ENCODE measurements at regions not wholly inside any gene's neighbourhood (a gene's known extent, or its start where the extent isn't known, plus 50 kb on each side); places are given as distances from the start of the nearest gene placed in this dataset.
"Not testable (repeated sequence)": the region's sequence is repeated elsewhere in the genome, so short reads cannot be mapped to it uniquely, and the experiment has no call there.

DNA sequence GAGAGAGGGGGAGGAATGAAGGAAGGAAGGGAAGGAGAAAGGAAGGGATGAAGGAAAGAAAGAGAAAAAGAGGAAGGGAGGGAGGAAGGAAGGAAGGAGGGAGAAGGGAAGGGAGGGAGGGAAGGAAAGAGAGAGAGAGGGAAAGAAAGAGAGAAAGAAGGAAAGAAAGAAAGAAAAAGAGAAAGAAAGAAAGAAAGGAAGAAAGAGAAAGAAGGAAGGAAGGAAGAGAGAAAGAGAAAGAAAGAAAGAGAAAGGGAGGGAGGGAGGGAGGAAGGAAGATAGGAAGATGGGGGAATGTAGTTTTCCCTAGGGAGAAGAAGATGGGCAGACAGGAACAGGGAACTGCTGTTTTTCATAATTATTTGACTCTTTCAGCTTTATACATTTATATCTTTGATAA lies 115.1 kb upstream of the CXADR start:
- no peaks in the 10 kb centered on the region for H3K4me1 Mint-ChIP-seq (ENCODE audit: low read depth)
- no peak for DNase-seq (ENCODE audit: low spot score)
- H3K9me3 Mint-ChIP-seq (ENCODE audit: low read depth): no peaks in the 10 kb centered on the region
- H3K27me3 Mint-ChIP-seq (ENCODE audit: low read depth): peaks cover 17% of the 10 kb centered on the region
- no peak overlapping the region for H3K27ac Mint-ChIP-seq (ENCODE audit: unreplicated experiment)
- H3K36me3 Mint-ChIP-seq (ENCODE audit: low read depth): no peaks in the 10 kb centered on the region
- TF ChIP-seq, protein P1, sequence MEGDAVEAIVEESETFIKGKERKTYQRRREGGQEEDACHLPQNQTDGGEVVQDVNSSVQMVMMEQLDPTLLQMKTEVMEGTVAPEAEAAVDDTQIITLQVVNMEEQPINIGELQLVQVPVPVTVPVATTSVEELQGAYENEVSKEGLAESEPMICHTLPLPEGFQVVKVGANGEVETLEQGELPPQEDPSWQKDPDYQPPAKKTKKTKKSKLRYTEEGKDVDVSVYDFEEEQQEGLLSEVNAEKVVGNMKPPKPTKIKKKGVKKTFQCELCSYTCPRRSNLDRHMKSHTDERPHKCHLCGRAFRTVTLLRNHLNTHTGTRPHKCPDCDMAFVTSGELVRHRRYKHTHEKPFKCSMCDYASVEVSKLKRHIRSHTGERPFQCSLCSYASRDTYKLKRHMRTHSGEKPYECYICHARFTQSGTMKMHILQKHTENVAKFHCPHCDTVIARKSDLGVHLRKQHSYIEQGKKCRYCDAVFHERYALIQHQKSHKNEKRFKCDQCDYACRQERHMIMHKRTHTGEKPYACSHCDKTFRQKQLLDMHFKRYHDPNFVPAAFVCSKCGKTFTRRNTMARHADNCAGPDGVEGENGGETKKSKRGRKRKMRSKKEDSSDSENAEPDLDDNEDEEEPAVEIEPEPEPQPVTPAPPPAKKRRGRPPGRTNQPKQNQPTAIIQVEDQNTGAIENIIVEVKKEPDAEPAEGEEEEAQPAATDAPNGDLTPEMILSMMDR (IDR thresholded peaks at IDR 0.05): no peak
- no peak overlapping the region for H3K4me3 Mint-ChIP-seq (ENCODE audit: unreplicated experiment)

DNA sequence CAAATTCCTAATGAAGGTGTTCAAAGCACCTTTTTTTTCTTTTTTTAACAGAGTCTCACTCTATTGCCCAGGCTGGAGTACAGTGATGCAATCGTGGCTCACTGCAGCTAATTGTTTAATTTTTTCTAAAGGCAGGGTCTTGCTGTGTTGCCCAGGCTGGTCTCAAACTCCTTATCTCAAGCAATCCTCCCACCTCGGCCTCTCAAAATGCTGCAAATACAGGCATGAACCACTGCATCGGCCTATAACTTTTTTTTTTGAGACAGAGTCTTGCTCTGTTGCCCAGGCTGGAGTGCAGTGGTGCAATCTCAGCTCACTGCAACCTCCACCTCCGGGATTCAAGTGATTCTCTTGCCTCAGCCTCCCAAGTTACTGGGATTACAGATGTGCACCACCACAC lies 113.9 kb upstream of the CXADR start:
- H3K36me3 Mint-ChIP-seq (ENCODE audit: low read depth); DNase-seq (ENCODE audit: low spot score); H3K4me3 Mint-ChIP-seq (ENCODE audit: unreplicated experiment); H3K27ac Mint-ChIP-seq (ENCODE audit: unreplicated experiment); H3K9me3 Mint-ChIP-seq (ENCODE audit: low read depth); H3K4me1 Mint-ChIP-seq (ENCODE audit: low read depth): not testable (repeated sequence)
- peaks cover 17% of the 10 kb centered on the region for H3K27me3 Mint-ChIP-seq (ENCODE audit: low read depth)

DNA sequence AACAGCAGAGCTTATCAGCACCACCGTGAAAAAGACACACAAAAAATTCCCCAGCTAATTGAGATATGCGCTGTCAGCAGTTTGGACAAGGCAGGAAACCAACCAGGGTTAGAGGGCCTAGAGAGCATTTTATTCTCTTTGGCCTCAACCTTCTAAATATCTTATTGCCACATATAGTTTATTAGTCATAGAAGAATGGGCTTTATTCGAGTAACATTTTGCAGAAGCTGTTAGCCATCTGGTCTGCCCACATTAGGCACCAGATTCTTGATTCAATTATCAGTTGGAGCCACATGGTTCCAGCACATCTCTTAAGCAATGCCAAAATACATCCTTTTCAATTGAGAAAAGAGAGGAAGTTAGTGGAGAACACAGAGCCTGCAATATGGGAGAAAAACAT lies 109.9 kb upstream of the CXADR start:
- H3K9me3 Mint-ChIP-seq (ENCODE audit: low read depth): peaks cover 4% of the 10 kb centered on the region
- peaks cover 3% of the 10 kb centered on the region for H3K27me3 Mint-ChIP-seq (ENCODE audit: low read depth)
- H3K36me3 Mint-ChIP-seq (ENCODE audit: low read depth): no peaks in the 10 kb centered on the region
- H3K27ac Mint-ChIP-seq (ENCODE audit: unreplicated experiment): no peak overlapping the region
- DNase-seq (ENCODE audit: low spot score): no peak
- TF ChIP-seq, protein P1 (IDR thresholded peaks at IDR 0.05): no peak
- H3K4me1 Mint-ChIP-seq (ENCODE audit: low read depth): no peaks in the 10 kb centered on the region
- no peak overlapping the region for H3K4me3 Mint-ChIP-seq (ENCODE audit: unreplicated experiment)

DNA sequence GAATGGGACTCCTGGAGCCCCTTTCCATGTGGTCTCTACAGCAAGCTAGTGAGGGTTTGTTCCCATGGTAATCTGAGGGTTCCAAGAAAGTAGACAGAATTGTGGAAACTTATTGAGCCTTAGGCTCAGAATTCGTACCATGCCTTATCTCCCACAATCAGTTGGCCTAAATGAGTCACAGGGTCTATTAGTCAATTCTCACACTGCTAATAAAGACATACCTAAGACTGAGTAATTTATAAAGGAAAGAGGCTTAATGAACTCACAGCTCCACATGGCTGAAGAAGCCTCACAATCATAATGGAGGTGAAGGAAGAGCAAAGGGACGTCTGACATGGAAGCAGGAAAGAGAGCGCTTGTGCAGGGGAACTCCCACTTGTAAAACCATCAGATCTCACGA lies 106.6 kb upstream of the CXADR start:
- H3K4me3 Mint-ChIP-seq (ENCODE audit: unreplicated experiment): no peak overlapping the region
- peaks cover 5% of the 10 kb centered on the region for H3K27me3 Mint-ChIP-seq (ENCODE audit: low read depth)
- DNase-seq (ENCODE audit: low spot score): no peak
- no peak overlapping the region for H3K27ac Mint-ChIP-seq (ENCODE audit: unreplicated experiment)
- no peaks in the 10 kb centered on the region for H3K36me3 Mint-ChIP-seq (ENCODE audit: low read depth)
- H3K4me1 Mint-ChIP-seq (ENCODE audit: low read depth): no peaks in the 10 kb centered on the region
- TF ChIP-seq, protein P1 (IDR thresholded peaks at IDR 0.05): no peak
- peaks cover 4% of the 10 kb centered on the region for H3K9me3 Mint-ChIP-seq (ENCODE audit: low read depth)

DNA sequence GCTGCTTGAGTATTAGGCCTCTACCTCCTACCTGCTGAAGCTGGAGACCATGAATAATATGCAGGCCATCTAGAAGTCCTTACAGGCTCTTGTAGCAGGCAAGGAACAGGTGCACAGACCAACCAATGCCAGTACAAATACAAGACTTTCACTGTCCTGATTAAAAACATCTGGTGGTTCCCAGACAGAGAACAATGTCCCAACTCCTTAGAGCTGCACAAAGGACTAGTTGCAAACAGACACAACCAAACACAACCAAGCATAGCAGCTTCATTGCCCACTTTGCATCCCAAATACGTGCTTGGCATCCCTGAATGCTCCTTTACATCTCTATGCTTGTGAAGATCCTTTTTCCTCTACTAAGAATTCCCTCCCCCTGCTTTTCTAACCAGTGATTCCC lies 98.1 kb upstream of the CXADR start:
- DNase-seq (ENCODE audit: low spot score): no peak
- TF ChIP-seq, protein P1 (IDR thresholded peaks at IDR 0.05): no peak
- H3K27me3 Mint-ChIP-seq (ENCODE audit: low read depth): peaks cover 12% of the 10 kb centered on the region
- peaks cover 3% of the 10 kb centered on the region for H3K9me3 Mint-ChIP-seq (ENCODE audit: low read depth)
- no peak overlapping the region for H3K27ac Mint-ChIP-seq (ENCODE audit: unreplicated experiment)
- no peaks in the 10 kb centered on the region for H3K36me3 Mint-ChIP-seq (ENCODE audit: low read depth)
- H3K4me1 Mint-ChIP-seq (ENCODE audit: low read depth): no peaks in the 10 kb centered on the region
- no peak overlapping the region for H3K4me3 Mint-ChIP-seq (ENCODE audit: unreplicated experiment)

DNA sequence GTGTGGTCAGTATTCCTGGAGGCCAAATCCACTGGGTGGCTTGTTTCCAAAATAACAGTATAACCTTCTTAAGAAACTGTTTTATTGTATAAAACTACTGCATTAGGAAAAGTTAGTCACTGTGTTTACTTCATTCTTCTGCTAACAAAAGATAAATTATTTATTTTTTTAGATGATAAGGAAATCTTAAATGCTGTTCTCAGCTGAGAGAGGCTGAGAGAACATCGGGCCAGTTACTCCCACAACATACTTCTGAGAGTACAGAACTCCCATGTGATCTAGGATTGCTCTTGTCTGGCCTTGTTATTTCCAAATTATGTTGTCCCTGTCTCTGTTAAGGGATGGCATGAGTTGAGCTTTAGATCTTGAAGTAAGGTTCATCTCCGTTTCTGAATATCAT lies 96.7 kb upstream of the CXADR start:
- no peak overlapping the region for H3K27ac Mint-ChIP-seq (ENCODE audit: unreplicated experiment)
- TF ChIP-seq, protein P1 (IDR thresholded peaks at IDR 0.05): no peak
- DNase-seq (ENCODE audit: low spot score): no peak

More for the DNA sequence above, 96.7 kb upstream of the CXADR start:
- no peaks in the 10 kb centered on the region for H3K36me3 Mint-ChIP-seq (ENCODE audit: low read depth)
- no peak overlapping the region for H3K4me3 Mint-ChIP-seq (ENCODE audit: unreplicated experiment)
- H3K9me3 Mint-ChIP-seq (ENCODE audit: low read depth): peaks cover 3% of the 10 kb centered on the region
- H3K27me3 Mint-ChIP-seq (ENCODE audit: low read depth): peaks cover 12% of the 10 kb centered on the region
- no peaks in the 10 kb centered on the region for H3K4me1 Mint-ChIP-seq (ENCODE audit: low read depth)

All from chondrocyte (in vitro differentiated cells).